ENCODE measurements at regions not wholly inside any gene's neighbourhood (a gene's known extent, or its start where the extent isn't known, plus 50 kb on each side); places are given as distances from the start of the nearest gene placed in this dataset.

GRCh38 chr4:59094505-59094904 lies 1984.3 kb upstream of the IGFBP7 start:
- Histone ChIP-seq H4K20me1 (ENCODE audit: insufficient read depth, low read depth, low read length) (no peaks in the 10 kb centered on the region), H3K27me3 (ENCODE audit: low read length) (no peaks in the 10 kb centered on the region), H2AFZ (ENCODE audit: low read length) (no peak overlapping the region)

GRCh38 chr4:59102311-59102710 lies 1992.1 kb upstream of the IGFBP7 start:
- Histone ChIP-seq H3K9me2 (replicated peaks; ENCODE audit: insufficient read depth, low read length) (no peaks in the 10 kb centered on the region), H3K36me3 (ENCODE audit: insufficient read depth, low read length) (no peaks in the 10 kb centered on the region), H3K9me3 (ENCODE audit: low read length) (peaks cover 3% of the 10 kb centered on the region; the same call in 1 of the 2 replicates), H3K79me2 (ENCODE audit: low read length) (no peaks in the 10 kb centered on the region), H3K4me3 (ENCODE audit: low read length) (no peak overlapping the region), H4K20me1 (ENCODE audit: insufficient read depth, low read depth, low read length) (no peaks in the 10 kb centered on the region), H3K27ac (ENCODE audit: low read length) (no peak overlapping the region), H3K4me1 (ENCODE audit: low read length) (no peaks in the 10 kb centered on the region), H3K9ac (ENCODE audit: low read length) (no peak overlapping the region), H2AFZ (ENCODE audit: low read length) (no peak overlapping the region), H3K4me2 (ENCODE audit: low read depth, low read length, poor library complexity, severe bottlenecking) (no peak overlapping the region), H3K27me3 (ENCODE audit: low read length) (no peaks in the 10 kb centered on the region)
- no peak for DNase-seq

More at GRCh38 chr4:59094505-59094904, 1984.3 kb upstream of the IGFBP7 start:
- H3K4me2 ChIP-seq (ENCODE audit: low read depth, low read length, poor library complexity, severe bottlenecking) = no peak overlapping the region
- no peaks in the 10 kb centered on the region for H3K9me2 ChIP-seq (replicated peaks; ENCODE audit: insufficient read depth, low read length)
- no peaks in the 10 kb centered on the region for H3K36me3 ChIP-seq (ENCODE audit: insufficient read depth, low read length)
- no peak overlapping the region for H3K9ac ChIP-seq (ENCODE audit: low read length)
- H3K27ac ChIP-seq (ENCODE audit: low read length) = no peak overlapping the region
- H3K4me3 ChIP-seq (ENCODE audit: low read length) = no peak overlapping the region
- H3K4me1 ChIP-seq (ENCODE audit: low read length) = no peaks in the 10 kb centered on the region
- peaks cover 13% of the 10 kb centered on the region; the same call in 1 of the 2 replicates for H3K9me3 ChIP-seq (ENCODE audit: low read length)
- DNase-seq = no peak
- no peaks in the 10 kb centered on the region for H3K79me2 ChIP-seq (ENCODE audit: low read length)

GRCh38 chr4:59120287-59120814 lies 2010.2 kb upstream of the IGFBP7 start:
- Histone ChIP-seq H2AFZ (ENCODE audit: low read length) (no peak overlapping the region), H3K4me1 (ENCODE audit: low read length) (no peaks in the 10 kb centered on the region), H3K9ac (ENCODE audit: low read length) (no peak overlapping the region), H4K20me1 (ENCODE audit: insufficient read depth, low read depth, low read length) (no peaks in the 10 kb centered on the region), H3K27ac (ENCODE audit: low read length) (no peak overlapping the region), H3K36me3 (ENCODE audit: insufficient read depth, low read length) (no peaks in the 10 kb centered on the region), H3K9me2 (replicated peaks; ENCODE audit: insufficient read depth, low read length) (no peaks in the 10 kb centered on the region), H3K4me2 (ENCODE audit: low read depth, low read length, poor library complexity, severe bottlenecking) (no peak overlapping the region), H3K79me2 (ENCODE audit: low read length) (no peaks in the 10 kb centered on the region), H3K4me3 (ENCODE audit: low read length) (no peak overlapping the region), H3K27me3 (ENCODE audit: low read length) (no peaks in the 10 kb centered on the region), H3K9me3 (ENCODE audit: low read length) (peaks cover 20% of the 10 kb centered on the region)
- DNase-seq = no peak

- Histone ChIP-seq H3K27me3 (ENCODE audit: low read length) (no peaks in the 10 kb centered on the region), H3K4me2 (ENCODE audit: low read depth, low read length, poor library complexity, severe bottlenecking) (no peak overlapping the region), H3K36me3 (ENCODE audit: insufficient read depth, low read length) (no peaks in the 10 kb centered on the region), H3K4me3 (ENCODE audit: low read length) (no peak overlapping the region), H3K27ac (ENCODE audit: low read length) (no peak overlapping the region), H3K9me3 (ENCODE audit: low read length) (peaks cover 25% of the 10 kb centered on the region), H3K79me2 (ENCODE audit: low read length) (no peaks in the 10 kb centered on the region), H4K20me1 (ENCODE audit: insufficient read depth, low read depth, low read length) (no peaks in the 10 kb centered on the region), H2AFZ (ENCODE audit: low read length) (no peak overlapping the region), H3K4me1 (ENCODE audit: low read length) (no peaks in the 10 kb centered on the region), H3K9me2 (replicated peaks; ENCODE audit: insufficient read depth, low read length) (no peaks in the 10 kb centered on the region), H3K9ac (ENCODE audit: low read length) (no peak overlapping the region)
- DNase-seq = no peak
These were observed 2012.4 kb upstream of the IGFBP7 start for GRCh38 chr4:59122626-59123025.

- DNase-seq = no peak
- H2AFZ ChIP-seq (ENCODE audit: low read length) = no peak overlapping the region
- no peaks in the 10 kb centered on the region for H3K36me3 ChIP-seq (ENCODE audit: insufficient read depth, low read length)
- no peak overlapping the region for H3K27ac ChIP-seq (ENCODE audit: low read length)
- no peak overlapping the region for H3K4me3 ChIP-seq (ENCODE audit: low read length)
- H3K79me2 ChIP-seq (ENCODE audit: low read length) = no peaks in the 10 kb centered on the region
- no peak overlapping the region for H3K4me2 ChIP-seq (ENCODE audit: low read depth, low read length, poor library complexity, severe bottlenecking)
- H3K4me1 ChIP-seq (ENCODE audit: low read length) = no peaks in the 10 kb centered on the region
- H3K9ac ChIP-seq (ENCODE audit: low read length) = no peak overlapping the region
- no peaks in the 10 kb centered on the region for H3K9me2 ChIP-seq (replicated peaks; ENCODE audit: insufficient read depth, low read length)
- H3K9me3 ChIP-seq (ENCODE audit: low read length) = peaks cover 35% of the 10 kb centered on the region
- H4K20me1 ChIP-seq (ENCODE audit: insufficient read depth, low read depth, low read length) = no peaks in the 10 kb centered on the region
- no peaks in the 10 kb centered on the region for H3K27me3 ChIP-seq (ENCODE audit: low read length)
These were observed 2016.0 kb upstream of the IGFBP7 start for GRCh38 chr4:59126159-59126558.

- no peak overlapping the region for H3K27ac ChIP-seq (ENCODE audit: low read length)
- H3K36me3 ChIP-seq (ENCODE audit: insufficient read depth, low read length) = no peaks in the 10 kb centered on the region
- no peak overlapping the region for H3K9ac ChIP-seq (ENCODE audit: low read length)
- no peaks in the 10 kb centered on the region for H3K27me3 ChIP-seq (ENCODE audit: low read length)
- H4K20me1 ChIP-seq (ENCODE audit: insufficient read depth, low read depth, low read length) = no peaks in the 10 kb centered on the region
- H3K4me1 ChIP-seq (ENCODE audit: low read length) = no peaks in the 10 kb centered on the region
- no peak overlapping the region for H3K4me2 ChIP-seq (ENCODE audit: low read depth, low read length, poor library complexity, severe bottlenecking)
- H3K9me2 ChIP-seq (replicated peaks; ENCODE audit: insufficient read depth, low read length) = no peaks in the 10 kb centered on the region
- no peaks in the 10 kb centered on the region for H3K79me2 ChIP-seq (ENCODE audit: low read length)
- DNase-seq = no peak
- no peak overlapping the region for H2AFZ ChIP-seq (ENCODE audit: low read length)
- peaks cover 41% of the 10 kb centered on the region for H3K9me3 ChIP-seq (ENCODE audit: low read length)
- no peak overlapping the region for H3K4me3 ChIP-seq (ENCODE audit: low read length)
These were observed 2016.8 kb upstream of the IGFBP7 start for GRCh38 chr4:59127006-59127405.

GRCh38 chr4:59127743-59128142 lies 2017.6 kb upstream of the IGFBP7 start:
- Histone ChIP-seq H3K9me3 (ENCODE audit: low read length) (peaks cover 36% of the 10 kb centered on the region), H3K4me2 (ENCODE audit: low read depth, low read length, poor library complexity, severe bottlenecking) (no peak overlapping the region), H3K79me2 (ENCODE audit: low read length) (no peaks in the 10 kb centered on the region), H3K4me3 (ENCODE audit: low read length) (no peak overlapping the region), H3K27ac (ENCODE audit: low read length) (no peak overlapping the region), H4K20me1 (ENCODE audit: insufficient read depth, low read depth, low read length) (no peaks in the 10 kb centered on the region), H3K9me2 (replicated peaks; ENCODE audit: insufficient read depth, low read length) (no peaks in the 10 kb centered on the region), H3K27me3 (ENCODE audit: low read length) (no peaks in the 10 kb centered on the region), H3K36me3 (ENCODE audit: insufficient read depth, low read length) (no peaks in the 10 kb centered on the region), H3K4me1 (ENCODE audit: low read length) (no peaks in the 10 kb centered on the region), H2AFZ (ENCODE audit: low read length) (no peak overlapping the region), H3K9ac (ENCODE audit: low read length) (no peak overlapping the region)
- DNase-seq = no peak

- H3K36me3 ChIP-seq (ENCODE audit: insufficient read depth, low read length) = no peaks in the 10 kb centered on the region
- no peak overlapping the region for H3K9ac ChIP-seq (ENCODE audit: low read length)
- H3K9me2 ChIP-seq (replicated peaks; ENCODE audit: insufficient read depth, low read length) = no peaks in the 10 kb centered on the region
- no peak for DNase-seq
- no peaks in the 10 kb centered on the region for H4K20me1 ChIP-seq (ENCODE audit: insufficient read depth, low read depth, low read length)
- peaks cover 31% of the 10 kb centered on the region for H3K9me3 ChIP-seq (ENCODE audit: low read length)
- no peaks in the 10 kb centered on the region for H3K79me2 ChIP-seq (ENCODE audit: low read length)
- H3K27me3 ChIP-seq (ENCODE audit: low read length) = no peaks in the 10 kb centered on the region
- no peaks in the 10 kb centered on the region for H3K4me1 ChIP-seq (ENCODE audit: low read length)
- H3K27ac ChIP-seq (ENCODE audit: low read length) = no peak overlapping the region
- H3K4me2 ChIP-seq (ENCODE audit: low read depth, low read length, poor library complexity, severe bottlenecking) = no peak overlapping the region
- H2AFZ ChIP-seq (ENCODE audit: low read length) = no peak overlapping the region
- H3K4me3 ChIP-seq (ENCODE audit: low read length) = no peak overlapping the region
These were observed 2025.2 kb upstream of the IGFBP7 start for GRCh38 chr4:59135248-59135985.

All from Karpas-422 (cell line).